ENCODE measurements at regions not wholly inside any gene's neighbourhood (a gene's known extent, or its start where the extent isn't known, plus 50 kb on each side); places are given as distances from the start of the nearest gene placed in this dataset.

- Histone ChIP-seq H2AFZ (ENCODE audit: low read depth, low read length) (no peak overlapping the region), H3K79me2 (replicated peaks; ENCODE audit: insufficient read depth, low read length) (no peaks in the 10 kb centered on the region)
- no peak for TF ChIP-seq REST (IDR thresholded peaks at IDR 0.05; ENCODE audit: borderline replicate concordance)
- no peak for TF ChIP-seq POLR2AphosphoS5 (IDR thresholded peaks at IDR 0.05)
- TF ChIP-seq EZH2 (IDR thresholded peaks at IDR 0.05; ENCODE audit: borderline replicate concordance, insufficient read depth, low read length, poor library complexity, severe bottlenecking) = no peak
- TF ChIP-seq TAF1 (IDR thresholded peaks at IDR 0.05; ENCODE audit: low read depth) = no peak
- no peak for TF ChIP-seq MXI1 (conservative IDR thresholded peaks at IDR 0.05; ENCODE audit: poor library complexity, severe bottlenecking)
- TF ChIP-seq CTCF (IDR thresholded peaks at IDR 0.05; ENCODE audit: poor library complexity, severe bottlenecking) = no peak
- no peak for TF ChIP-seq SMC3 (conservative IDR thresholded peaks at IDR 0.05; ENCODE audit: poor library complexity)
- TF ChIP-seq EP300 (conservative IDR thresholded peaks at IDR 0.05; ENCODE audit: poor library complexity, severe bottlenecking) = no peak
- TF ChIP-seq RAD21 (conservative IDR thresholded peaks at IDR 0.05) = no peak
Measured at GRCh38 chr17:54536306-54536705, 364.3 kb upstream of the TOM1L1 start.

GRCh38 chr17:54537656-54538055, 363.0 kb upstream of the TOM1L1 start:
- no peaks in the 10 kb centered on the region for H3K9me2 ChIP-seq (ENCODE audit: insufficient read depth, low read length)
- H3K36me3 ChIP-seq (ENCODE audit: insufficient read depth, low read length) = no peaks in the 10 kb centered on the region
- H3K4me2 ChIP-seq (ENCODE audit: low read length) = no peak overlapping the region
- H3K4me3 ChIP-seq (ENCODE audit: low read length) = no peak overlapping the region
- no peaks in the 10 kb centered on the region for H3K27me3 ChIP-seq (ENCODE audit: insufficient read depth, low read depth, low read length)
- no peak overlapping the region for H3K9ac ChIP-seq (ENCODE audit: low read length)
- H3F3A ChIP-seq (ENCODE audit: insufficient read depth, low read length, poor library complexity, severe bottlenecking) = no peaks in the 10 kb centered on the region
- no peaks in the 10 kb centered on the region for H4K20me1 ChIP-seq (ENCODE audit: insufficient read depth)
- H3K27ac ChIP-seq (ENCODE audit: low read length) = no peak overlapping the region
- H3K9me3 ChIP-seq (ENCODE audit: low read length) = no peaks in the 10 kb centered on the region
- no peaks in the 10 kb centered on the region for H3K79me2 ChIP-seq (replicated peaks; ENCODE audit: insufficient read depth, low read length)
- TF ChIP-seq SMC3 (conservative IDR thresholded peaks at IDR 0.05; ENCODE audit: poor library complexity) = no peak
- no peak for TF ChIP-seq EZH2 (IDR thresholded peaks at IDR 0.05; ENCODE audit: borderline replicate concordance, insufficient read depth, low read length, poor library complexity, severe bottlenecking)
- TF ChIP-seq REST (IDR thresholded peaks at IDR 0.05; ENCODE audit: borderline replicate concordance) = no peak
- TF ChIP-seq EP300 (conservative IDR thresholded peaks at IDR 0.05; ENCODE audit: poor library complexity, severe bottlenecking) = no peak
- TF ChIP-seq RAD21 (conservative IDR thresholded peaks at IDR 0.05) = no peak
- TF ChIP-seq POLR2AphosphoS5 (IDR thresholded peaks at IDR 0.05) = no peak
- no peak for TF ChIP-seq MXI1 (conservative IDR thresholded peaks at IDR 0.05; ENCODE audit: poor library complexity, severe bottlenecking)
- no peak for TF ChIP-seq CTCF (IDR thresholded peaks at IDR 0.05; ENCODE audit: poor library complexity, severe bottlenecking)
- TF ChIP-seq TAF1 (IDR thresholded peaks at IDR 0.05; ENCODE audit: low read depth) = no peak
- no peak overlapping the region for H2AFZ ChIP-seq (ENCODE audit: low read depth, low read length)

More at GRCh38 chr17:54536306-54536705, 364.3 kb upstream of the TOM1L1 start:
- no peaks in the 10 kb centered on the region for H3K9me2 ChIP-seq (ENCODE audit: insufficient read depth, low read length)
- no peaks in the 10 kb centered on the region for H3K9me3 ChIP-seq (ENCODE audit: low read length)
- H4K20me1 ChIP-seq (ENCODE audit: insufficient read depth) = no peaks in the 10 kb centered on the region
- no peaks in the 10 kb centered on the region for H3F3A ChIP-seq (ENCODE audit: insufficient read depth, low read length, poor library complexity, severe bottlenecking)
- H3K9ac ChIP-seq (ENCODE audit: low read length) = no peak overlapping the region
- no peaks in the 10 kb centered on the region for H3K27me3 ChIP-seq (ENCODE audit: insufficient read depth, low read depth, low read length)
- no peaks in the 10 kb centered on the region for H3K36me3 ChIP-seq (ENCODE audit: insufficient read depth, low read length)
- no peak overlapping the region for H3K4me2 ChIP-seq (ENCODE audit: low read length)
- H3K4me3 ChIP-seq (ENCODE audit: low read length) = no peak overlapping the region
- H3K27ac ChIP-seq (ENCODE audit: low read length) = no peak overlapping the region
